ENCODE measurements at regions not wholly inside any gene's neighbourhood (a gene's known extent, or its start where the extent isn't known, plus 50 kb on each side); places are given as distances from the start of the nearest gene placed in this dataset.

DNA sequence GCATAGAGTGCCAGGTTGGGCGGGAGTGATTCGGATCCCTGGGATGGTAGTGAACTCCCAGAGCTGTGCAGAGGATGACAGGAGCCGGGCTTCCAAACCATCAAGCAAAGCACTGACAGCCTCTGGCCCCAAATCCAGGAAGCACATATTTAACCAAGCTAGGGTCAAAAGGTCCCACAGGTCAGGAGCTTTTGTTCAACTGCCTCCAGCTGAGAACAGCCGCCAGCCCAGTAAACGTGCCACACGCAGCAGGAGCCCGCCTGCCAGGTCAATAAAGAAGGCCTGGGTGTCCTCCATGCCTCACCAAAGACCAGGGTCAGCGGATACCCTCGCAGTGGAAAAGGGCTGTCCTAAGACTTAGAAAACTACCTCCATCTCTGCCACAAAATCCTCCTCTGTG lies 184.7 kb upstream of the LINGO1 start:
- DNase-seq: no peak

DNA sequence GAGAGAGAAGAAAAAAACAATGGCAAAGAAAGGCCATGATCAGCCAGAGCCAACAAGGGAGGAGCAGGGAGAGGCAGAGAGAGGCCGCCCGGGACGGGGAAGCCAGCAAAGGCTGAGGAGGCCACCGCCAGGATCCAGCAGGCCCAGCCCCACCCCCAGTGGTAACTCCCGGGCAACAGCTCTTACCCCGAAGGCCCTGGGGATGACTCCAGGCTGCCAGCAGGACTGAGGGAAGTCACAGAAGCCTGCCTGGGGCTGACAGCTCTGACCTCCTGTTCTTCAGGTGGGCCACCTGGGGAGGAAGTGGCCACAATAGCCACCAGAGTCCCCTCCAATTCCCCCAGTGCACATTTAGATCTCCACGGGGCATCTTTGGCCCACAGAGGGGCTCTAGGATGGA lies 184.3 kb upstream of the LINGO1 start:
- DNase-seq: no peak

DNA sequence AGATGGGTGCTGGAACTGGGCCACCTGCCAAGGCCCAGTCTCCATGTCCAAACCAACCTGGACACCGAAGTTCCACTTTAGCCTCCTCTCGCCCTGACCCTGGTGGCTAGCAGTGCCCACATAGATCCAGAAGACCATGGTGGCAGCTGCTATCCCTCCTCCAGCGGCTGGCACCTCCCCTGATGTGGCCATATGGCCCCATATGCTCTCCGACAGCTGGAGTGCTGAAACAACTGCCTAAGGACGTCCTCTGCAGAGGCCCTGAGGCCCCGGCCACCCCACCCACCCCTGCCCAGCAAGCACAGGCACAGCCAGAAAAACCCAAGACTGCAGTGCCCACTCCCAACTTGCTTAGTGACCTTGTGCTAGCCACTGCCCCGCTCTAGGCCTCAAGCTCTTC lies 182.3 kb upstream of the LINGO1 start:
- no peak for DNase-seq

DNA sequence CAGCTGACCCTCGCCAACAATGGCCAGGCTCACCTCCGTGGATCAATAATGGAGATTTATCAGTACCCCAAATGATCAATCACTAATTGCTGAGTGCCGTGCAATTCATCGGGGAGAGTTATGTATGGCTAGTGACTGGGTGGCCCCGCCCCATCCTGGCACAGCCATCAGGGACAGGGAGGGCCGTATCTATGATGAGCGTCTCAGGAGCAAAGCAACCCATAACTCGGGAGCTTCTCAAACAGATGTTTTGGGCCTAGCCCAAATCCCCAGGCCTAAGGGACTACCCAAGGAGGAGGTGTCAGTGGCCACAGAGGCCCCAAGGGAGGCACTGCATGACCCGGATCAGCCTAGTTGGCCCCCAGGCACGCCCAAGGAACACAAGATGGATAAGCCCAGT lies 180.0 kb upstream of the LINGO1 start:
- DNase-seq: no peak

DNA sequence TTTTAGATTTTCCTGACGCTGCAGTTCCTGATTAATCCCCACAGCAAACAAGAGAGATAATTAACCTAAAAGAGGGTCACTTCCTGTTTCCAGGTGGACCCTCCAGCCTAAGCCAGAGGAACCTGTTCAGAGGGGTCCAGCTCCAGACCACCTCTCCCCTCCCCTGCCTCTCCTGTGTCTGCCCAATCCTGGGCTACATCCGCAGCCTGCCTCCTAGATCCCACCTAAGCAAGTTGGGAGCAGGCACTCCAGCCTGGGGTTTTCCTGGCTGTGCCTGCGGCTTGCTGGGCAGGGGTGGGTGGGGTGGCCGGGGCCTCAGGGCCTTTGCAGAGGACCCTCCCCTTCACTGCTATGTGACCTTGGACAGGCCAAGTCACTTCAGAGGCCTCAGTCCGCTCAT lies 178.6 kb upstream of the LINGO1 start:
- no peak for DNase-seq

DNA sequence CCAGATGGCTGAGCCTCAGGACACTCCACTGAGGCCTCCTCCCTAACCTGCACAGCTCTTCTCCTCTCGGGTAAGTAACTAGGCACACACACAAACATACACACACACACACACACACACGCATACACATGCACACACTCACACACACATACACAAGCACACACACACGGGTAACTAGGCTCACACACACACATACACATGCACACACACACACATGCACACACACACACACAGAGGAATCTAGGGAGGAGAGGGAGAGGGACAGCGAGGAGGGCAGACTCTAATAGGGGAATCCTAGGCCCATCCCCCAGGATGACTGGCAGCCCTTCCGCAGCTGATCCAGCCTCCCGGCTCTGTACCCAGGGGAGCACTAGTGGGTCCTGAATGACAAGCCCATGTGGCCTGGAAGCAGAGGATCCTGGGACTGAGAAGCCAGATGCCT lies 177.4 kb upstream of the LINGO1 start:
- DNase-seq: no peak

DNA sequence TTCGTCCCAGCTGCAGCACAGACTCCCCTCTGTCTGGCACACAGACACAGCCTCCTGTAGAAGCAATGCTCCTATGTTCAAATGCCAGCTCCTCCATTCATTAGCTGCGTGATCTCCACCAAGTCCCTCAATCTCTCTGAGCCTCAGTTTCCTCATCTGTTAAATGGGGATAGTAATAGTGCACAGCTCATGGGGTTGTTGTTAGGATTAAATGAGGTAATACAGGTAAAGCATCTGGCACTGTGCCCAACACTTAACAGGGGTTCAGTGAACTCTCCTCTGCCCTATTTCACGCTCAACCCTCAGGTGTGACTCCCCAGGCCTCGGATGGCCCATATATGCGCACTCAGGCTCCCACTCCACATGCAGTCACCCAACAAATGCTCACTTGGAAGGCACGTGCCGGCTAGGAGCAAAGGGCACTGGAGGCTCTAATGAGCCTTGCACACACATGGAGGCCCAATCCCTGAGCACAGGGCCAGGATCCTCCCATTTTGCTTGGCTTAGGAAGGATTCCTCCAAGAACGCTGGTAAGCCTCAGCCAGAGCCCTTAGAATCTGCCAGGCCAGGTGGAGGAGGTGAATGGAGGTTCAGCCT lies 176.0 kb upstream of the LINGO1 start:
- DNase-seq: no peak

DNA sequence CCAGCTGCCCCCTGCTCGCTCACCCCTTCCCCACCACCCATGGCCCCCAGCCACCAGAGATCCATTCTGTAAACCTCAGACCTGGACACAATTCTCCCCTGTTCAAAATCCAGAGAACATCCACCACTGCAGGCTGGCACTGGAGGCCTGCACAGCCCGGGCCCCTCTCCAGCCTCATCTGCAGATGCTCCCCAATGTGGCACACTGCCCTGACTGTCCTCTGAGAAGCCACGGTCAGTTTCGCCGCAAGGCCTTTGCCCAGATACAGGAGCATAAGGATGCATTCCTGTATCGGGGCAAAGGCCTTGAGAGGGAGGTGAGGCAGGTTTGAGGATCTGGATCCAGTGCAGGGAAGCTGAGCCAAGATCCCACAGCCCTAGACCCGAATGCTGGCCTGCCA lies 175.4 kb upstream of the LINGO1 start:
- DNase-seq: no peak

DNA sequence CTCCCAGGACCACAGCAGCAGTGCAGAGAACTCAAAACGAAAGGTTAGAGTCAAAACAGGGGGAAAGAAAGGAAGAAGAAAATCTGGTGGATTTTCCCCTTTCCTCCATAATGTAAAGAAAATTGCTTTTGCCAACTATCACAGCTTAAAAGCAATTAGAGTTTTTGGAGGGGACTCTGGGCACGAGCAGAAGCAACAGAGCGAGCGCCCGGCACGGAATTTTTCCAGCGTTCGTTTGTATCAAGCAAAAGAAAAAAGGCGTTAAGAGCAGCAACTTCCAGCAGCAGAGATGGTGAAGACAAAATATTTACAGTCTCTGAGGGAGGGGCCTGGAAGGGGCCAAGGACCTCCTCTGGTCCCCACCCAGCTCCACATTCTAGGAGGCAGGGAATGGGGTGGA lies 174.9 kb upstream of the LINGO1 start:
- no peak for DNase-seq

DNA sequence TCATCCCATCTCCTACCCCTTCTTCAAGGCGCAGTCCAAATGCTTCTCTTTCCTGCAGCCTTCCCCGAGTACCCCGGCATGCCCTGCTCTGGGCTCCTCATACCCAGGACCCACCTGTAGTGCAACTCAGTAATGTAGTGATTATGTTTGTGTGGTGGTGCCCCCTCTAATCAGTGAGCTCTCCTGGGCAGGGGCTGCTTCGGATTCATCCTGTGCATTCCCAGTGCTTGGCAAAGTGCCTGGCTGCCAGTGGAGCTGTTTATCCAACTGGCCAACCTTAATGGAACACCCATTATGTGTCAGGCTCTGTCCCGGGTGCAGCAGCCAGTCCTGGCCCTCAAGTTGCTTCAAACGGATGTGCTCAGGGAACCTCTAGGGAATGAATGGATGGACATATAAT lies 174.4 kb upstream of the LINGO1 start:
- DNase-seq: no peak

DNA sequence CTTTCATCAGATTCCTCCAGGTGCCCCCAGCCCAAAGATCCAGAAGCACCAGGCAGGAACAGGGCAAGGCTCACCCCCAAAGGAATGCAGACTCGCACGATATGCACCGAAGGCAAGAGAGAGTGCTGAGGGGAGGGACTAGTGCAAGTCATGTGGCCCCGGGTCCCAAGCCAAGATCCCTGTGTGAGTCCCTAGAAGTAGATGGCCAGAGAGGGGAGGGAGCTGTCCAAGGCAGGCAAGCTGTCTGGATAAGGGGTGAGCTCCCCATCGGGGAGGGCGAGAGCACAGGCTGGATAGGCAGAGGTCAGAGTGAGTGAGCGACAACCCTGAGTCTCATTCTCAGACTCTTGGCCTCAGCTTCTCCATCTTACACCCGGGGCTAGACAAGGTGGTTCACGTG lies 171.5 kb upstream of the LINGO1 start:
- no peak for DNase-seq

DNA sequence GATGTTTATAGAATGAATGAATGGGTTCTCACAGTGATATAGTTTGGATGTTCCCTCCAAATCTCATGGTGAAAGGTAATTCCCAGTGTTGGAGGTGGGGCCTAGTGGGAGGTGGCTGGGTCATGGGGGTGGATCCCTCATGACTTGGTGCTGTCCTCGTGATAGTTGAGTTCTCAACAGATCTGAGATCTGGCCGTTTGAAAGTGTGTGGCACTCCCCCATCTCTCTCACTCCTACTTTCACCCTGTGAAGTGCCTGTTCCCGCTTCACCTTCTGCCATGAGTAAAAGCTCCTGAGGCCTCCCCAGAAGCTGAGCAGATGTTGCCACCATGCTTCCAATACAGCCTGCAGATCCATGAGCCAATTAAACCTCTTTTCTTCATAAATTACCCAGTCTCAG lies 170.8 kb upstream of the LINGO1 start:
- no peak for DNase-seq

DNA sequence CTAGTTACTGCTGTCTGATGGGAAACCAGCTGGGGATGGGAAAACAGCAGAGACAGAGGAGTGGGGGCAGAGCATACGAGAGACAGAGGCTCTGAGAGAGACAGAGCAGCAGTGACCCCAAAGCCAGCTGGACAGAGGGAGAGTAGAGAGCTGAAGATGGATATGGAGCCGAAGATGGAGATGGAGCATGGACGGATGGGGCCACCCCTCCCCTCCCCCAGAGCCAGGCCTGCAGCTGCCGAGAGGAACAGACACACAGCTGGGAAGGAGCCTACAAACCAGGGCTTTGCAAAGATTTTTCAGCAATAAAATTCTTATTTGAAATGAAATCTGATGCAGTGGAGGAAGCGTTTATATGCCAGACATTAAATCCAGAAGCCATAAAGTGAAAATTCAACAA lies 167.6 kb upstream of the LINGO1 start:
- DNase-seq: no peak

DNA sequence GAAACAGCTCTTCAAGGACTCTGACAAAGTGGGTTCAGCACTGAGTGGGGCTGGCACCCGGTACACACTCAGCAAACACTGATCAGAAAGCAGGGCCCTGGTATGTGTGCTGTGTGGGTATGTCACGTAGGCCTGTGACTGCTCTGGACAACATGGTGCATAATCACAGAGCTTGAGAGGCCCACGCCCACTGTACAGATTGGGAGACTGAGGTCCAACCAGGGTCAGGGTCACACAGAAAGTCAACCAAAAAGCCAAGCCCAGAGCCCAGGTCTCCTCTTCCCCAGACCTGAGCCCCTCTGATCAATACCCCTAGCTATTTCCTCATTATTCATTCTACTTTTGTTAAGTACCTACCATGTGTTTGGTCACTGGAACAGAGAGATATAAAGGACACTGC lies 166.1 kb upstream of the LINGO1 start:
- no peak for DNase-seq

DNA sequence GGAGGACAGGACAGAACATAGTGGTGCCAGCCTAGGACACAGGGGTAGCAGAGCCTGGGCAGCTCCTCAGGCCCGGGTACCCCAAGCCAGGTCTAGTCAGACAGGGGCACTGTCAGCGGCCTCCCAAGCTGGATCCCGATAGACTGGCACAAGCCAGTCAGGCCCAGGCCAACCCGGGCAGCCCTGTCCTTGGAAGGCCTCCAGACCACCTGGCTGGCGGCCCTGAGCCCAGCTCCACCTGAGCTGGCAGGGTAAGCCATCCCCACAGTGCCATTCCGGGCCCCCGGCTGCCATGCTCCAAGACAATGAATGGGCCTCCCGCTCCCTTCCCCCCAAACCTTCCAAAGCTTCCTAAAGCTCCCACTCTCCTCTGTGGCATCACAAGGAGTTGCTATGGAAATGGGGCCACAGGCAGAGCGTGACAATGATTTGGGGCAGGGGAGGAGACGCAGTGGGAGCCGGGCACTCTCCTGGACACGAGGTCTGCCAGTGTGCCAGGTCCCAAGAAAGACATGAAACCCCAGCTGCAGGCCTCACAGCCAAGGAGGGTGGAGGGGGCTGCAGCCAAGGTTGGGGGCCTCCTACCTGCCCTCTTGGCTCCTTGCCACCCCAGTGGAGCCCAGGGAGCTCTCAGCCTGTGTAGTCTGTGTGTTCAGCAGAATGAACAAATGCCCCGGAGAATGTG lies 165.6 kb upstream of the LINGO1 start:
- DNase-seq: no peak

DNA sequence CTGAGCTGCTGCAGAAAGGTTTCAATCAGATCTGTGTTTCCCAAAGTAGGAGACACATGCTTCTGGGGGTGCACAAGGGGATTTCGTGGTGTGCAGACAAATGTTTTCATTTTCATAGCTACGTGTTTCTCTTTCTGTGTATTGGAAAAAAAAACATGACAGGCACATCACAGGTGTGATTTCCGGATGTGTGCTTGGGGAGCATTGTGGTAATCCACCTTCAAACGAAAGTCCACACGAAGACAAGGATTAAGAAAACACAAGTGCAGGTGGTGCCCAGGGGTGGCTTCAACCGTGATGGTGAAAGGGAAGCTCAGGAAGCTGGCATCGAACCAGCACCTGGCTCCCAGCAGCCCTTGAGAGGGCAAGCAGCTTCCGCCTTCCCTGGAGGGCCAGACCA lies 164.6 kb upstream of the LINGO1 start:
- no peak for DNase-seq

DNA sequence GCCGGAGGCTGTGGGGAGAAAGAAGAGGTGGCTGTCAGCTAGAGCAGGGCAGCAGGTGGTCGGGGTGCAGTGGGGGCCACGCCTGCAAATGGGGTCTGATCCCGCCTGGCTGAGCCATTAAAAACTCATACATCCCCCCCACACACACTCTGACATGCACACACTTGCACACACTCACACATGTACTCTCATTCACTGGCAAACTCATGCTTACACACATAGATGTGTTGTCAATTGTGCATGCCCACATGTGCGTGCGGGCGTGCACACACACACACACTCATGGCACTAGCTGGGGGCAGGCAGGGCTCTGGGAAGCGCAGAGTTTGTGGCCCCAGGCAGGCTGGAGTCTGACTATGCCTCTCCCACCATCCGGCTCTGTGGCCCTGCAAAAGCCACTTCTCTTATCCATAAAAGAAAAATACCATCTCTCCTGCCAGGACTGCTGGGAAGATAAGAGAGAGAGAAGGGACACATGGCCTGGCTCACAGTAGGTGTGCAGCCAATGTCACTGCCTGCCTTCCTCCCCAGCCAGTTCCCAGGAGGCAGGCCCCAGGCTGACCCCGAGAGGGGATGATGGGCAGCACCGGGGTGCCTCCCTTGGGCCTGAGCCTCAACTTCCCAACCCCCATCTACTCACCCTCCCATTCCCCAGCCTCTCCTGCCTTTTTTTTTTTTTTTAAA lies 163.5 kb upstream of the LINGO1 start:
- DNase-seq: no peak

DNA sequence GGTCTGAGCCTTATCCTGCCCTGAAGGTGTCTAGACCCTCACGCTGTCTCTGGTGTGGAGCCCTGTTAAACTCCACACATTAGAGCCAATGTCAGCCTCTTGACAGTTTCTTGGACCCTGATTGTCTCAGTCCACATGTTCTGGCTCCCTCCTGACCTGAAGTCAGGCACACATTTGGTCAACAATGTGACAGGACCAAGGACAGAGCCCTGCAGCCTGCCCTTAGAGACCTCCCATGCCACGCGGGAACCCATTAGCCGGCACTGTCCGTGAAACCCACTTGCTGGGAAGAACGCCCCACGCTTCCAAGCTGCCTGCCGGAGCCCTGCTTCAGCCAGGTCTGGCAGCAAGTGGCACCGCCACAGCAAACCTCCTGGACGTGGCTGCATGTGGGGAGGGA lies 162.7 kb upstream of the LINGO1 start:
- DNase-seq: no peak

DNA sequence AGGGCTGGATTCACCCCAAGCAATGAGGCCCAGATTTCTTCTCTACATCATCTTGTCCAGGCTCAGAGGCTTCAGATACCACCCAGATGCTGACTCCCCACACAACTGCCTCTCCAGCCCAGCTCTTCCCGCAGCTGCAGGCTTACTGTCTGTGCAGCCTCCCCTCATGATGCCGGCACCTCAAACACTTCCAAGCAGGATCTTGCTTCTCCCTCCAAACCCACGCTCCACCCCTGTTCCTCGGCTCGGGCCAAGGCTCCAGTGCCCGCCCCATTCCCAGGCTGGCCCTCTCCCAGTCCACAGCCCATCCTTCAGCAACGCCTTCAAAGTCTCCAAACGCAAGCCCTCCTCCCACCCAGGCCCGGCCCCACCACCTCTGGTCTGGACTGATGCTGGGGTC lies 159.2 kb upstream of the LINGO1 start:
- DNase-seq: no peak

DNA sequence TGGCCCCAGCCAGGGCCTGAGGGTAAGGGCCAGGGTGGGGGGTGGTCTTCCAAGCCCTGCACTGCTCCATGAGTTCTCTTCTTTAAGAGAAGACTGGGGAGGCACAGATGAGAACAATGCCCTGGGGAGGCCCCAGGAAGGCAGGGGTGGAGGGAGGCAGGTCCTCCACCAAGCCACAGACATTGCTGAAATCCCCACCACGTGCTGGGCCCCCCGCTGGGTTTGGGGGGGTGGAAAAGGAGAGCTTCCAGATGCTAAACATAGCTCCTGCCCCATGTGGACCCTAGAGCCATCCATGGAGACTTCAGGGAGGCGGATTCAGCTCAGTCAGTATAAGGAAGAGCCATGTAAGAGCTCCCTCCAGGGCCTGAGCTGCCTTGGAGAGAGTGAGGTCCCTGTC lies 157.8 kb upstream of the LINGO1 start:
- DNase-seq: no peak

DNA sequence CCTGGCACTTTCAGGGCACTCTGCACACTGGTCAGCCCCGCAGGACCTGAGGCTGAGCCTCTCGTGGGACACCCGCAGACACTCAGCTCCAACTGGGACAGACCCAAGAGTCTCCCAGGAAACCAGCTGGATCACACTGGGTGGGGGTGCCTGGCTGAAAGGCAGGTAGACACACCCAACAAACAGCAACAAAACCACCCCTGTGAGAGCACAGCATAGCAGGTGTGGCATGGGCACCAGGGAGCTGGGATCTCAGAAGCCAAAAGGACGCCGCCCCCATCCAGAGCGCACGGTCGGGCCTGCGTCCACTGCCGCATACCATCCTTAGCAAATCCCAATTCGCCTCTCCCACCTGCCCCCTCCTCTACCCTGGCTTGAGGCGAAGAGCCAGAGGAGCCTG lies 154.2 kb upstream of the LINGO1 start:
- no peak for DNase-seq

DNA sequence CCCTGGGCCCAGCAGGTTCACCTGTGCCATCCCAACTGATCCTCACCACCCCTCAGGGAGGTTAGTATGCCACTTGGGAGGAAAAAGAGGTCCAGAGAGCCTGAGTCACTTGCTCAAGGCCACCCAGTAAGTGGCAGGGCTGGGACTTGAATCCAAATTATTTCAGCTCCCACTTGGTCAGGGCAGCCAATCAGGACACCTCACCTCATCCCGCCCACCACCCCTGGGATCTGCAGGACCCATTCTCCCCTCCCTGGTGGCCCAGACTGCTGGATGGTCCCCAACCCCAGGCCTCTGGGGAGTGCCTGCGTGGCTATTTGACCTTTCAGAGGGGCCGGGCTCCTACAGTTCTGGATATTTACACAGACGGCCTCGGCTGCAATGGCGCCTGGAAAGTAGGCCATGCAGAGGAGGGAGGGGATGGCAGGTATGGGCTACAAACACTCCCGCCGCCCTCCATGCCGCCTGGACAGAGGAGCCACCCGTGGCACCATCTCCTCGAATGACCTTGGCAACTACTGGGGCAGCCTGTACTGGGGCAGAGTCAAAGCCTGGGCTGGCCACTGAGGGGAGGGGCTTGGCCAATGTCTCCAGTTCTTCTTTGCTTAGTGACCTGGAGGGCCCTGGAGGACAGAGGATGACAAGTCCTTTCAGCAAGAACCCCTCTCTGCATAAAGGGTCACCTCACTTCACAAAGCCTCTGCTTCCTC lies 153.6 kb upstream of the LINGO1 start:
- DNase-seq: no peak

DNA sequence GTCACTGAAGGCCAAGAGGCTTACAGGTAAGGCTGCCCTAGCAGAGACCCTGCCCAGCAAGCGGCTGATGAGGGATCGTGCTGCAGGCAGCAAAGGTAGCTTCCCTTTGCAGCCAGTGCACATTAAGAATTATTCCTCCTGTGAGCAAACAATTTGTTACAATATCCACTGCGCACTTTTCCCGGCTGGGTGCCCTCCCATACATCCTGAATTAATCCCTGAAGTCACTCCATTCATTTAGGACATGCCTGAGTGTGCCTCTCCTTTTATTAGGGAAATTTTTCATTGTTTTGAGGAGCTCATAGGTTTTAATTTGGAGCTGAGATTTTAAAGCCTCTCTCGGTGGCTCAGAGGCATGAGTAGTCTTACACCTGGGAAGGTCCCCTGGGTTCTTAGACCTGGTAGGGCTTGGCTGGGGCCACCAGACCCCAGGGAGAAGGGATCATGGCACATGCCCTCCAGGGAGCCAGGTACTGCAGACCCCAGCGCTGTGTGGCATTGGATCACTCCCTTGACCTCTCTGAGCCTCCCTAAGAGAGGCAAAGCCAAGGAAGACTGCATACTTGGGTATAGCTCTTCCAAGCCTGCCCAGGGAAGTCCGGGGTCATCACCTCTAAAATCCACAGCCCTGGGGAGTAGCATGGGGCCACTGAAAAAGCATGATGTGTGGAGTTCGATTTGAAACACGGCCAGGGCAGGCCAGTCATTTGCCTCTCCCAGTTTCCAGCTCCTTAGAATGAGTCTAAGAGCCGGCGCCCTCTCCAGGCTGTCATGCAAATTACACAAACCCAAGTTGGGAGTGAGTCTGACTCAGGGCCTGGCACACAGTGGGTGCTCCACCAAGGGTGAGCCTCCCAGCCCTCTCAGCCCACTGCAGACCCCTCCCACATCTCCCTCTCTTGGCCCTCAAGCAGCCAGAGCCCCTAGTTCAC lies 151.9 kb upstream of the LINGO1 start:
- no peak for DNase-seq

Data from stimulated activated CD4-positive, alpha-beta T cell treated with anti-CD3 and anti-CD28 coated beads, Interleukin-4, amount 100 ng/mL, for 4 hours (primary cell).